SKM-1 (cell line): ENCODE measurements at regions not wholly inside any gene's neighbourhood (a gene's known extent, or its start where the extent isn't known, plus 50 kb on each side); places are given as distances from the start of the nearest gene placed in this dataset.
"Not testable (repeated sequence)": the region's sequence is repeated elsewhere in the genome, so short reads cannot be mapped to it uniquely, and the experiment has no call there.

Experiments
- DNase-seq: peaks from one replicate; lab custom pipeline; 2025; ENCODE audit not compliant: unreplicated experiment; lab: John Stamatoyannopoulos, UW

- no peak for DNase-seq
These were observed 104.6 kb upstream of the PRKG2 start for GRCh38 chr4:81319657-81320056.

DNA sequence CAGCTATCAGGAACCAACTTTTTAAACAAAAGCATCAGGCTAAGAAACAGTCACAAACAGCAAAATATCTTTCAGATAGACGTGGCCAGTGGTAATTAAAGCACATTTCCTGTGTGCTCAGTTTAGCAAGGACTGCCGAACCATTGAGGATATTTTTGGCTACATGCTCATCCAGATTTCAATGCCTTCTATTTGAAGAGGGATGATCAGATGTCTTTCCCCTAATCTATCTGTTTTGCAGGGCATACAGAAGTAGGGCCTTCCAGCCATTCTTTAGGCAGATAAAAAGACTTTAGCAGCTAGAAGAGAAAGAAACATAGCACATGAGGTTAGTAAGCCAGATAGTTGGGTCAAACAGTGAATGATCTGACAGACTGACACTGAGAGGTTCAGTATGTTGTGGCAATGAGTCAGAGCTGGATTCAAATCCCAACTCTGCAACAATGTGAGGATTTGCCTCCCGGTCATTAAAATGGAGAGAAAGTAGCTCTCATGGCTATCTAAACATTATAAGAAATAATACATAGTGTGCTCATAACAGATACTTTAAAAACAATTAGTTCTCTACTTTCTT, 100.0 kb upstream of the PRKG2 start:
- DNase-seq: no peak

DNA sequence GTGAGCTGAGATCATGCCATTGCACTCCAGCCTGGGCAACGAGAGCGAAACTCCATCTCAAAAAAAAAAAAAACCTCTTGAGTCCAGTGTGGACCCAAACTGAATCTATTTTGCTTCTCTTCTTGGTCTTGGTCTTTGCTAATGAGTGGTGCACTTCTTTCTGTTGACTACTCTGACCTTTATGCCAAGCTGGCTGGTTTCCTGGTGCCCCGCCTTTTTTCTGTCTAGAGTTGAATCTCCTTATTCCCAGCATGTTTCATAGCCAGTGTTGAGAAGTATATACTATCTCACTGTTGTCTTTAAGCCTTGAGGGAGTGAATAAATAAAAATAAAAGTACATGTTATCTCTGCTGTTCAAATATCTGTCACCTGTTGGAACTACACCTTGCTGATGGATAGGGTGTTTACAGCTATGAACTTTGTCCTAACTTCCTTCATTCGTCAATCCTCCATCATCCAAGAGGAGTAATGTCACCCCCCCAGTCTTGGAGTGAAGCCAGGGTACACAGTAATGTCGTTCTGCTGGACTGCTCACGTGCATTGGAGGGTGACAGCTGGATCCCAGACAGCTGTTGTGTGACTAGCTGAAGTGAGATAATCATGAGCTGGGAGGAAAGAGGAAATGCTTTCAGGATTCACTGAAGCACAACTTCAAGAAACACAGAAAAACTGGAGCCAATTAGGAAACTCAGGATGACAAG, 99.3 kb upstream of the PRKG2 start:
- DNase-seq: no peak

GRCh38 chr4:81307991-81308390, 93.0 kb upstream of the PRKG2 start:
- DNase-seq: no peak

- DNase-seq: no peak
These were observed 89.8 kb upstream of the PRKG2 start for GRCh38 chr4:81304871-81305270.

DNA sequence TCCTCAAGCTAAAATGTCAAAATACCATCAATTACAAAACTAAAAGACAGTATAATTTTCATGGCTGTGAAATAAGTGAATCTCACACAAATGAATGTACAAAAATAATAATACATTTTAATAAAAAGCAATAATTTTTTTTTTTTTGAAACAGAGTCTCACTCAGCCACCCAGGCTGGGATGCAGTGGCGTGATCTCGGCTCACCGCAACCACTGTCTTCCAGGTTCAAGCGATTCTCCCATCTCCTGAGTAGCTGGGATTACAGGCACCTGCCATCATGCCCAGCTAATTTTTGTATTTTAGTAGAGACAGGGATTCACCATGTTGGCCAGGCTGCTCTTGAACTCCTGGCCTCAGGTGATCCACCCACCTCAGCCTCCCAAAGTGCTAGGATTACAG, 85.3 kb upstream of the PRKG2 start:
- DNase-seq: not testable (repeated sequence)

- no peak for DNase-seq
These were observed 75.8 kb upstream of the PRKG2 start for GRCh38 chr4:81290813-81291212.

GRCh38 chr4:81287101-81287500, 72.1 kb upstream of the PRKG2 start:
- DNase-seq: no peak

GRCh38 chr4:81282131-81282530, 67.1 kb upstream of the PRKG2 start:
- DNase-seq: no peak

- no peak for DNase-seq
These were observed 59.4 kb upstream of the PRKG2 start for GRCh38 chr4:81274460-81274859.

DNA sequence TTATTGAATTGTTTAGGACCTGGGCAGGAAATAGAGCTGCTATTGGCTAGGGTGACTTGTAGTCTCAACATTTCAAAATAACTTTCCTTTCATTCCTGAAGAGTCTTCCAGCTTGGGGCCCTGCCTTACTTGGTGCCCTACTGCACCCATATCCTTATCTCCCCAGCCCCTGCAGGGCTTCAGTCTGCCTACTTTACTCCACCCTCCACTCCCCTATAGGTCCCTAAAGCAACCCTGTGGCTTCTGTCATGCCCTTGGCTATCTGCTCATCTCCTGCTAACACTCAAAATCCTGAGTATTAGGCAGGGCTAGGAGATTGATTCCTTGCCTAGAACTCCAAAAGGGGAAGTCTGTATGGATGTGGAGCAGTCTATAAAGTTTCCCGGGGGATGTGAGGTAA, 57.6 kb upstream of the PRKG2 start:
- DNase-seq: no peak
